OCI-LY1 (cell line): ENCODE measurements at regions not wholly inside any gene's neighbourhood (a gene's known extent, or its start where the extent isn't known, plus 50 kb on each side); places are given as distances from the start of the nearest gene placed in this dataset.

Source experiments
- H2AFZ ChIP-seq: fragments of 200-600 bp; sonication (generic), shearing (Covaris generic); 2 replicates; pipeline ENCODE4 v1.6.0; 2014; ENCODE audit warnings: antibody characterized with exemption, mild to moderate bottlenecking, low read length
- H3F3A ChIP-seq: fragments of 200-600 bp; sonication (generic), shearing (Covaris generic); 2 replicates; pipeline ENCODE4 v1.6.0; 2014; ENCODE audit warnings: mild to moderate bottlenecking, antibody characterized with exemption, low read length, moderate library complexity; ENCODE audit not compliant: insufficient read depth
- H3K27ac ChIP-seq: fragments of 200-600 bp; sonication (generic); 2 replicates; pipeline ENCODE4 v1.5.1; 2014; ENCODE audit warnings: low read length, mixed run types, mild to moderate bottlenecking, low read depth; ENCODE audit not compliant: poor library complexity, severe bottlenecking
- H3K27me3 ChIP-seq: fragments of 200-600 bp; sonication (generic); 2 replicates; pipeline ENCODE4 v1.6.0; 2014; ENCODE audit warnings: antibody characterized with exemption, mild to moderate bottlenecking, low read length, moderate library complexity; ENCODE audit not compliant: insufficient read depth
- H3K36me3 ChIP-seq: fragments of 200-600 bp; sonication (generic); 2 replicates; pipeline ENCODE4 v1.6.1; 2014; ENCODE audit warnings: mild to moderate bottlenecking, antibody characterized with exemption, low read length, moderate library complexity, mixed read lengths; ENCODE audit not compliant: insufficient read depth
- H3K4me1 ChIP-seq: fragments of 200-600 bp; sonication (generic); 2 replicates; pipeline ENCODE4 v1.5.1; 2014; ENCODE audit warnings: mild to moderate bottlenecking, low read length, moderate library complexity; ENCODE audit not compliant: insufficient read depth, severe bottlenecking
- H3K4me2 ChIP-seq: fragments of 200-600 bp; sonication (generic), shearing (Covaris generic); 2 replicates; pipeline ENCODE4 v1.6.1; 2014; ENCODE audit warnings: low read length
- H3K4me3 ChIP-seq: fragments of 200-600 bp; sonication (generic); 2 replicates; pipeline ENCODE4 v1.5.1; 2014; ENCODE audit warnings: low read length, low read depth, mild to moderate bottlenecking, mixed read lengths; ENCODE audit not compliant: poor library complexity, severe bottlenecking
- H3K79me2 ChIP-seq: fragments of 200-600 bp; shearing (Covaris generic); 2 replicates; pipeline ENCODE4 v1.6.1; 2016; ENCODE audit warnings: mixed run types, low read length, mixed read lengths; ENCODE audit not compliant: insufficient read depth
- H3K9ac ChIP-seq: fragments of 200-600 bp; sonication (generic), shearing (Covaris generic); 2 replicates; pipeline ENCODE4 v1.6.1; 2014; ENCODE audit warnings: mild to moderate bottlenecking, low read length, mixed read lengths
- H3K9me2 ChIP-seq: fragments of 200-600 bp; sonication (generic), shearing (Covaris generic); 2 replicates; pipeline ENCODE4 v1.6.1; 2014; ENCODE audit warnings: low read depth, mild to moderate bottlenecking, low read length, mixed read lengths
- H3K9me3 ChIP-seq: fragments of 200-600 bp; shearing (Covaris generic); 2 replicates; pipeline ENCODE4 v1.6.1; 2014; ENCODE audit warnings: low read length, mixed read lengths
- H4K20me1 ChIP-seq: fragments of 200-600 bp; sonication (generic), shearing (Covaris generic); 2 replicates; pipeline ENCODE4 v1.6.0; 2016; ENCODE audit warnings: mild to moderate bottlenecking, low read length; ENCODE audit not compliant: insufficient read depth
- CTCF ChIP-seq: fragments of 200-600 bp; sonication (generic), shearing (Covaris generic); IDR thresholded peaks from 2 replicates; pipeline ENCODE4 v1.5.1; 2017; ENCODE audit warnings: mild to moderate bottlenecking, antibody characterized with exemption, low read length, moderate library complexity, mixed read lengths
- EZH2 ChIP-seq: fragments of 200-600 bp; sonication (generic), shearing (Covaris generic); IDR thresholded peaks from 2 replicates; pipeline ENCODE4 v1.8.0; 2017; ENCODE audit warnings: borderline replicate concordance, mixed run types, mild to moderate bottlenecking, antibody characterized with exemption, low read length, moderate library complexity, mixed read lengths

DNA sequence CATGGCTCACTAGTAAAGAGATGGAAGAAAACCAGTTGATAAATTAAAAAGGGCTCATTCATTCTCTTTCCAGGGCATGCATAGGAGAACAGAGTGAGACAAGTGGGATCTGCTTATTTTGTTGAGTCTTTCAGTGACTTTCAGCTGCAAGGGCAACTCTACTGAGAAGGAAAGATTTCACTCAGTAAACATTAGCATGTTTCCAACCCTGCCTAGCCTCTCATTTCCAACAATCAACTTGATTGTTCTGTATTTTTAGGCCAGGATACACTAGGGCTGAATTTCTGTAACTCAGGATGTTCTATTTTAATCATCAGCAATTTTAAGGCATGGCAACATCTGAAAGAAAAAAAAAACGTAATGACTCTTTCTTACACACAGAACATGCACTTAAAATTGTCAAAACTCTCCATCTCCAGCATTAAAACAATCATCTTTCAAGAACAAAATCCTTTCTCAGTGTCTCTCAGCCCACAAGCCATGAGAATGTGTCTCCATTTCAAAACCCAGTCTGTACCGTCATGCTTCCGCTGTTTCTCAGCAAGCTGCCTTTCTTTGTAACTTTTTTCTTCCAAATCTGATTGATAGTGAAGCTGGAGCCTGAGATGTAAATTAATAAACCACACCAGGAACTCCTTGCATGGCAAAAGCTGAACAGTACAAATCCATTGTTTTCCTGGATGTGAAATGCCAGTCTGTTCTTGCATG is 147.2 kb upstream of the KLF14 start:
- TF ChIP-seq EZH2 (no peak), CTCF (no peak)
- Histone ChIP-seq H3K9me3 (no peaks in the 10 kb centered on the region), H3K36me3 (peaks cover 94% of the 10 kb centered on the region), H3K4me3 (no peak overlapping the region), H3K9me2 (no peaks in the 10 kb centered on the region), H3K9ac (no peak overlapping the region), H3K4me2 (no peak overlapping the region), H4K20me1 (no peaks in the 10 kb centered on the region), H3K79me2 (no peaks in the 10 kb centered on the region), H3K27me3 (no peaks in the 10 kb centered on the region), H2AFZ (no peak overlapping the region), H3K27ac (no peak overlapping the region), H3K4me1 (no peaks in the 10 kb centered on the region), H3F3A (peaks cover 9% of the 10 kb centered on the region; the same call in 1 of the 2 replicates)

DNA sequence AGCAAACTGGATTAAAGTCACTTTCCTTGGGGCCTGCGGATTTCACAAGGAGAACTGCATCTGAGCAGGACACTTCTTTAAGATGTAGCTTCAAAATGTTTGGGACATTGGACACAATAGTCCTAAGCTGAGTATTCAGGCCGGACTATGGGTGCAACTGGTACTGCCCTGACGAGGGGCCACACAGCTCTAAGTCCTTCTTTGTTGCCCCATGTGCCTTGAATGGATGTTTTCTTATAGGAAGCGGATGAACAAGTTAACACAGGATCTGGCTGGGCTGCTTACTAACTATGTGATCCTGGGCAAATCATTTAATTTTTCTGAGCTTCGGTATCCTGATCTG is 147.8 kb upstream of the KLF14 start:
- 0 out of 2 replicates have a peak, but pooled peaks cover 4% of the 10 kb centered on the region for H3F3A ChIP-seq
- no peak overlapping the region for H3K27ac ChIP-seq
- H3K79me2 ChIP-seq: no peaks in the 10 kb centered on the region

DNA sequence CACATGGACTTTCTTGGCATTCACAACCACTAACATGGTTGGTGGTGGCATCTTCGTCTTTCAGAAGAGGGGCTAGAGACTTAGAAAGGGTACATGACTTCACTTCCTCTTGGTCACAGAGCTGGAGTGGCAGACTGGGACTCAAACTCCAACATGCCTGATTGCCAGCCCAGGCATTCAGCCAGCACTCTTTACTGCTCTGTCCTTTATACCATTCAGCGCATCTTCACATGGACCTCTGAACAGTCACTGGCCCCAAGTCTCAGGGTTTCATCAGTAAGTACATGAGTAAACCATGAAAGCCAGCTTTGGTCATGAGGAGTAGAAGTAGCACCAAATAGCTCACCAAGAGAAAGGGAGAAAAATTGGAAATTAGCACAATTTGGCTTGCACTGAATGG is 148.4 kb upstream of the KLF14 start:
- peaks cover 93% of the 10 kb centered on the region for H3K36me3 ChIP-seq
- H4K20me1 ChIP-seq: no peaks in the 10 kb centered on the region

More for the DNA sequence above, 147.8 kb upstream of the KLF14 start:
- H3K27me3 ChIP-seq: no peaks in the 10 kb centered on the region
- H3K4me2 ChIP-seq: no peak overlapping the region
- H2AFZ ChIP-seq: no peak overlapping the region
- H3K9me2 ChIP-seq: no peaks in the 10 kb centered on the region
- no peak overlapping the region for H3K9ac ChIP-seq
- H3K4me1 ChIP-seq: no peaks in the 10 kb centered on the region
- H3K9me3 ChIP-seq: no peaks in the 10 kb centered on the region
- H3K4me3 ChIP-seq: no peak overlapping the region
- peaks cover 94% of the 10 kb centered on the region for H3K36me3 ChIP-seq
- H4K20me1 ChIP-seq: no peaks in the 10 kb centered on the region
- TF ChIP-seq EZH2 (no peak), CTCF (no peak)

More for the DNA sequence above, 148.4 kb upstream of the KLF14 start:
- no peaks in the 10 kb centered on the region for H3F3A ChIP-seq
- no peak for TF ChIP-seq CTCF
- TF ChIP-seq EZH2: no peak
- H3K9me3 ChIP-seq: no peaks in the 10 kb centered on the region
- no peak overlapping the region for H3K4me3 ChIP-seq
- H2AFZ ChIP-seq: no peak overlapping the region
- no peaks in the 10 kb centered on the region for H3K27me3 ChIP-seq
- no peaks in the 10 kb centered on the region for H3K4me1 ChIP-seq
- H3K9ac ChIP-seq: no peak overlapping the region
- H3K9me2 ChIP-seq: no peaks in the 10 kb centered on the region
- H3K79me2 ChIP-seq: no peaks in the 10 kb centered on the region
- H3K4me2 ChIP-seq: no peak overlapping the region
- no peak overlapping the region for H3K27ac ChIP-seq
